NCI-H187 treated with DMSO at 0.1 percent for 48 hours (cell line): ENCODE measurements at regions not wholly inside any gene's neighbourhood (a gene's known extent, or its start where the extent isn't known, plus 50 kb on each side); places are given as distances from the start of the nearest gene placed in this dataset.

Experiments used
- DNase-seq: peaks from one replicate; lab custom pipeline; 2025; lab: John Stamatoyannopoulos, UW

GRCh38 chr2:2569306-2569705, 238.2 kb upstream of the MYT1L start:
- DNase-seq, result no peak

DNA sequence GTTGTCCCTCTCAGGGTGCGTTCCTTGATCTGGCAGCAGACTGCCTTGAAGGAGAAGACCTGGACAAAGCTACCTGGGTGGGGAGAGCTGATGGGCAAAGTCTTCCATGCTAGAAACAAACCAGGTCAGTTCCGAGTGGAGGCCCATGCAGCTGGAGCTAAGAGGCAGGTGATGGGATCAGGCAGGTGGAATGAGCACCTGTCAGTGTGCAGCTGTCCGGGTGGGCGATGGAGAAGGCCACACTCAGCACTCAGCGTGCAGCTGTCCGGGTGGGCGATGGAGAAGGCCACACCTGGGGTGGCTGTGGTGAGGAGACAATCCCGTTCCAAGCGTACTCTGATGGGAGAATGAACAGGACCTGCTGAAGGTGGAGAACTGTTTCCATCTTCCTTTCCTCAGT, 237.3 kb upstream of the MYT1L start:
- DNase-seq, result no peak

DNA sequence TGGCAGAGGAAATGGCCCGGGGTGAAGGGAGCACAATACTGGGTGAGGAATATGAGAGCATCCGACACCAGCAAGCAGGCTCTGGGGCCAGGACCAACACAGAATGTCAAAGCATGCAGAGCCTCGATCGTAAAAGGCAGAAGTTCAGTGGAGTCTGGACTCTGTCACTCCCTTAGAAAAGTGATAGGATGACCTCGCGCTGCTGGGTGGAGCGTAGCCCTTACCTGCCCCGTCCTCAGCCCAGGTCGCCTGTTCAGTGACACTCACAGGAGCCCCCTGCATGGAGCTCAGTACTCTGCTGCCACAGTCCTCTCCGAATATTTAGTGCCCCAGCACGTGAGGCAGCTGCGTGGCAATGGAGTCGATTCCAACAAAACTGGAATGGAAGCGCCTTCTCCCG, 236.7 kb upstream of the MYT1L start:
- DNase-seq, result no peak

DNA sequence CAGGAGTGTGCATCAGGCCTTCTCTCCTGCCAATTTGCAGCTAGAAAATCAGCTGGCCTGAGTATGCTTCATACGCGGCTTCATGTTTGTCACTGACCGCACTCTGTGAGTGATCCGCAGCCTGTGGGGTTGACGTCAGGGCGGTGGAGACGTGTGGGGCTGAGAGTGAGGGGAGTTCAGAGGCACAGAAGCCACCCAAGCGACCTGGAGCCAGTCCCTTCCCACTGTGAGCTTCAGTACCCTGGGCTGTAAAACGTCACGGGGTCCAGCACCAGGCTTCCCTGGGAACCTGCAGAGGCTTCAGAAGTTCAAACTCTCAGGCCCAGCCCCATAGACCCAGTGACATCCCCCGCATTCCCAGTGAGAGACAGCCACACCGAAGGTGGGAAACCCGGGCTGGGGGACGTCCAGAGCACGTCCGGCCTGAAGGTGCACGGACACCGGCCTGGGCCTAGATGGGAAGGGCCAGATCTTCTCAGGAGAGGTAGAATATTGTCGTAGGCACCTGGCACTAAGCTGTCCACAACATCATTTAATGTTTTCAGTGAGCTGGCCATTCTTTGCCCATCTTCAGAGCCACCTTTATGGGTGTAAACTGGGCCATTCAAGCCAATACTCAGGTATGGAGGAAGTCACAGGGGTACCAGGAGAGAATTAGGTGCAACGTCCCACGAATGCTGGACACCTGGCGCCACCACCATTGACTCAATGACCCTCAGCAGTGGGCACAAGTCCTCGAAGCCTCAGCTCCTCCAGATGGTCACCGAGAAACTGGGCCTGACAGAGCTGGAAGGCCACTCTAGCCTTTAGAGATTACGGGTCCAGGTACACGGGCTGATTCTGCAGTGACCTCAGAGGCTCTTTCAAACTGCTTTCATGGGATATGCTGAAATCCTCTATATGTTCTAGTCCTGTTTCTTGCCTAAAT, 235.6 kb upstream of the MYT1L start:
- DNase-seq, result no peak

DNA sequence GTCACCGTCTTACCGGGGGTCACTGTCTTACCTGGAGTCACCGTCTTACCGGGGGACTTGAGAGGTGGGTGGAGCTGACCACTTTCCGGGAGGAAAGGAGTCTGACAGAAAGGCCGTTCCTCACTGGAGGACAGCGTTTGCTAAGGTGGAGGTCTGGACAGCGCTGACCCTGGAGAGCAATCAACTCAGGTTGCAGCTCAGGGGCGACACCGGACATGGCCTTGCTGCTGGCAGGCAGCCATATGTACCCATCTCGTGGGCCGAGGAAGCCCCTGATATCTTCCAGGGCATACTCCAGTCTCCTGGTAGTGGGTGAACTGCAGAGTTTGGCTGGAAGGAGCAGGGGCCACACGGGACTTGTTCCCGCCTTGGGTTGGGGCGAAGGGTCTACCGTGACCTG, 234.6 kb upstream of the MYT1L start:
- no peak for DNase-seq

- DNase-seq, result no peak
These were observed 233.4 kb upstream of the MYT1L start for GRCh38 chr2:2564300-2565078.

DNA sequence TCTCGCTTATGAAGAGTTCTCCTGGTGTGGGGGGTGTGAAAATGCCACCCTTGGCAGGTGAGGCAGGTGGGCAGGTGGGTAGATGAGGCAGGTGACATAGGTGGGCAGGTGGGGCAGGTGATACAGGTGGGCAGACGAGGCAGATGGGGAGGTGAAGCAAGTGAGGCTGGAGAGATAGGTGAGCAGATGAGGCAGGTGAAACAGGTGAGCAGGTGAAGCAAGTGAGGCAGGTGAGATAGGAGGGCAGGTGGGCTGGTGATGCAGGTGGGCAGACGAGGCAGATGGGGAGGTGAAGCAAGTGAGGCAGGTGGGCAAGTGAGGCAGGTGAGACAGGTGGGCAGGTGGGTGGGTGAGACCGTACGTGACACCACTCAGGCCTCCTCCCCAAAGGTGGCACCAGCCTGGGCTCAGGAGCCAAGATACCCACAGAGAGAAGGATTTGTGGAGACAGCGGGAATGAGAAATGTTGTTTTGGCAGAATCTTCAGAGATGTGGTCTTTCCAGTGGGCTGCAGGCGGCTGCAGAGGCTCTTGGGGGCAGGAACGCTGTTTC, 232.3 kb upstream of the MYT1L start:
- DNase-seq, result no peak

DNA sequence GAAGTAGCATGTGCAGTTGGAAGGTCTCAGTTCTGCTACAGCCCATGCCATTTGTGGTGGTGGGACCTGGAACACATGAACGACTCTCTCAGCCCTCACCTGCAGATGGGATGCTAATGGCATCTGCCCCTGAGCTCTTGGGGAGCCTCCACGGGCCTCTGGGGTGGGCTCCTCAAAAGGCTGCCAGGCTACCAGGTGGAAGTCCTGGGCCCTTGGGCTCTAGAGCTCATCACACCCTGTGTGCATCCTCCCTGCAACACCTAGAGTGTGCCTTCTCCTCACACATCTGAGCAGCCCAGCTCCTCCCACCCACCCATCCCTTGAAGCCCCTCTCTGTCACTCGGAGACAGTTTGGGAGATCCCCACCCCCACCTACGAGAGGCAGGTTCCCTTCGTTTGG, 231.8 kb upstream of the MYT1L start:
- no peak for DNase-seq

DNA sequence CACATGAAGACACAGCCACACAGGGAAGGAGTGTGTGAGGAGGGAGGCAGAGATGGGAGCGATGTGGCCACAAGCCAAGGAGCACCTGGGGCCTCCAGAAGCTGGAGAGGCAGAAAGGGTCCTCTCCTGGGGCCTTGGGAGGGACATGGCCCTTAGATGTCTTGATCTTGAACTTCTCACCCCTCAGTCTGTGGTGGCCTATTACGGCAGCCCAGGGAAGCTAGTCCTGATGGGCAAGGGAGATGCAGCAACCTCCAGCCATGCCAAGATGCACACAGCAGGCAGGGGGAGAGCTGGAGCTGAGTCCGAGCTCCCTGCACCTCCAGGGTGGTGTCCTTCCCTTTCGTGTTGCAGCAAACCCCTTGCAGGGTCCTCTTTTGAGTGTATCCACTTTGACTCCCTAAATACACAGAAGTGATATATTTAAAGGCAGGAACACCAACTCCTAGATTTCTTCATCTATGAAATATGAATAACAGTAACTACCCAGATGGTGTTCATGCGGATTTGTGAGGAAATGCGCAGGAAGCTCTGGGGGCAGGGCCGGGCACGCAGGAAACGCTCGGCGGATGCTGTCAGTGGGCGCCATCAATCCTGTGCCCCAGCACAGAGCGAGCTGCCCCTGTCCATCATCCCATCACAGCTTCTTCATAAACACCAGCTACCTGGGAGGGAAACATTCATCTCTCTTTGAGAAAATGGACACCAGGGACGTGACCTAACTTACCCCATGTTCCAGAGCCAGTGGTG, 230.4 kb upstream of the MYT1L start:
- no peak for DNase-seq

DNA sequence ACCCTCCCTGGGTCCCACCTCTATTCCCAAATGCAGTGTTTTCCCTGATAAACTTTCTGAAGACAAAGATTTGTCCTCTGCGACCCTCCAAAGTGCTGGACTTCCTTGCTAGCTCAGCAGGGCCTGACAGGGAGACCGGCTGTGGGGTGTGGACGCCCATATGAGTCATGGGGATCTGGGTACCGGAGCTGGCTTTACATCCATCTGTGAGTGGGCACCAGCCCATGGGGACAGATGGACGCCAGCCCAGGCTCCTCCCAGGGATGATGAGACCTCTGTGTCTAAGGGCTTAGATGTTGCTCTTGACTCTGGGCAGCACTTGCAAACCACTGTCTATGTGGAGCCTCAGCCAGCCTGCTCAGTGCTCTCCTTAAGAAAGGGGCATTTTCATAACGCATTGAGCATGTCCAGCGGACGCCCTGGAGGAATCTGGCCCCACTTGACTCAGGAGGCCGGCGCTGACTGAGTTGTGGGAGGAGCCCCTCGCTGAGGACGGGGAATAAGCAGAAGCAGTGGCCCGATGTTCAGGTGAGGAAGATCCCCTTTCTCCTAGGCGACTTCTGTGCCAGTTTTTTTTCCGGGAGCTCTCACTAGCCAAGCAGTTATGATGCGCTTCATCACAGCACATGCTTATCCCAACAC, 229.4 kb upstream of the MYT1L start:
- DNase-seq, result no peak

DNA sequence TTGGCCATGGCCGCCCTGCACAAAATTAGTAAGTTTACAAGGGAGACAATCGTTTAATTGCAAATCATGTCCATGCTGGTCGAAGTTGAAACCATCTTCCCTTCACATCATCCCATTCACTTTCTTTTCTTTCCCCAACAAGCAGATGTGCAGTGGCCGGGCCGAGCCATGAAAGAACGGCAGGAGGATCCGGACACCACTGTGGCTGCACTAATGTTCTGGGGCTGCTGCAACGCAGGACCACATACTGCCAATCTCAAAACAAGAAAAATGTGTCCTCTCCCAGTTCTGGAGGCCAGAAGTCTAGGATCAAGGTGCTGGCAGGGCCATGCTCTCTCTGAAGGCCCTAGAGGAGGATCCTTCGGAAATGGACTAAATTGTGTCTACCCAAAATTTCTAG, 227.4 kb upstream of the MYT1L start:
- no peak for DNase-seq

- DNase-seq, result no peak
These were observed 226.4 kb upstream of the MYT1L start for GRCh38 chr2:2557475-2557874.

DNA sequence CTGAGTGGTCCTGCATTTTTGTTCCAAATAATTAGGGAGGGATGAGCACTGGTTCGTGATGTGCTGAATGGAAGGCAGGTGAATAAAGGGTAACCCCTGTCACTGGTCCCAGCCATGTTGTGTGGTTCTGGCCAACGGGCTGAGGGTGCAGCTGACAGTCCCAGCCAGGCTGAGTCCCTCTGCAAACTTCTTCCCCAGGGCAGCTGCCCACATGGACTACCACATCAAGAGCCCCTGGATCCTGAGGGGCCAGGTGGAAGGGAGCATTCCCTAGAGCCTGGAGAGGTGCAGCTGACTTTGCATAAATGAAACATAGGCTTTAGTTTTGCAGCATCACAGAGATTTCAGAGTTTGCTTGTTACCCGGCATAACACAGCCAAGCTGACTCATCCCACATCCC, 219.8 kb upstream of the MYT1L start:
- no peak for DNase-seq

DNA sequence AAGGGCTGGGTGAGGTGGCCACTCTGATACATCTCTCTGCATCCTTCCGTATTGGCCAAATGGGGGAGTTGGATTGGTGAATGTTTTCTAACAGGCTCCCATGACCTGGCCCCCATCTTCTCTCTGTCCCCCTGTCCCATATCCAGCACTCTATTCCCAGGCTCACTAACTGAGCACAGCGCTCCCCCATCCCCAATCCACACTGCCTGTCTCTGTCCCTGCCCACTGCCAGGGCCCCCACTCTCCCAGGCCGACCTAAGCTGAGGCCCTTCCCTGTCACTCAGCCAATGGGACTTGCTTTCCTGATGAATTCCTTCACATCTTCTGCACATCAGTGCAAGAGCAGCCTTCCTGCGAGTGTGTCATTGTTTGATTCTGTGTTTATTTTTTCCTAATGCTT, 216.8 kb upstream of the MYT1L start:
- no peak for DNase-seq

GRCh38 chr2:2547451-2547850, 216.4 kb upstream of the MYT1L start:
- no peak for DNase-seq

DNA sequence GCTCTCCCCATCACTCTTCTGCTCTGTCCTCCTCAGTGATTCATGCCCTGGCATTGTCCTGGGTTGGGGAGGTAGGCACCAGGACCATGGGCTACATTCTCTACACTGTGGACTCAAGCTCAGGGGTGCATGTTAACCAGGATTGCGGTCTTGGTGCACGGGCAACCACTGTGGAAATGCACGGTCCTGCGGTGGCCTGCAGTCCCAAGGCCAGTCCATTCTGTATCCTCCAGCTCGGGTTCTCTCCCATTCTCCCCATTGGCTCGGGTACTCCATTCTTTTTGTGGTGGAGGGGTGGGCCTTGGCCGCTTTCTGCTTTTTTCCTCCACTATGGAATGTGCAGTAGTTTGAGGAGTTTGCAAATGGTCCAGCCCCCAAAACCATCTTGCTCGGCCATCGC, 215.0 kb upstream of the MYT1L start:
- no peak for DNase-seq

DNA sequence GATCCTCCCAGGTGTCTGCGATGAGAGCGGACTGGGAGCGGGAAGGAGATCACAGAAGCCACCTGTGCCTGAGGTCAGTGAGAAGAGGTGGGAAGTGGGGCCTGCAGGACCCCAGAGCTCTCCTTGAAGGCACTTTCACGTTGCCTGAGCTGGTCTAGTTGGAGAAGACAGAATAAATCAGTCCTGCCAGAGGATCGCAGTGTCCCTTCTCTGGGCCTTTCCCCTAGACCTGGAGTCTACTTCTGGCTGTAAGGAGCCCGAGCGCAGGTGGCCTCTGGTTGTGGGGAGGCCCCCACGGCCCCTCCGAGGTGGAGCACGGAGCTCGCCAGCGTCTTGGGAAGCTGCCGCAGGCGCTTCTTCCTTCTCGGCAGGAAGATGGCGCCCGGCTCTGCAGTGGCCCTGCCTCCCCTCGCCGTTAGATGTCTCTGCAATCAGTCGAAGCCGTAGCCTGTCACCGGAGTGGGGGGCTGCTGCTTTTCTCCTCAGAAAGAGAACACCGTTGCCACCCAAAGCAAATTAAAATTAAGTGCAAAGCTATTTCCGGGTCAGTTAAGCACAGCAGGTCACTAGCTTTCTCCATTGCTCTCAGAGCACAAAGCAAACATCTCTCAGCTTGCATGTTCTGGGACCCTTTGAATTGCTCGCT, 212.0 kb upstream of the MYT1L start:
- peak; percentile 89 for DNase-seq

GRCh38 chr2:2542316-2542715, 211.2 kb upstream of the MYT1L start:
- DNase-seq, result no peak

DNA sequence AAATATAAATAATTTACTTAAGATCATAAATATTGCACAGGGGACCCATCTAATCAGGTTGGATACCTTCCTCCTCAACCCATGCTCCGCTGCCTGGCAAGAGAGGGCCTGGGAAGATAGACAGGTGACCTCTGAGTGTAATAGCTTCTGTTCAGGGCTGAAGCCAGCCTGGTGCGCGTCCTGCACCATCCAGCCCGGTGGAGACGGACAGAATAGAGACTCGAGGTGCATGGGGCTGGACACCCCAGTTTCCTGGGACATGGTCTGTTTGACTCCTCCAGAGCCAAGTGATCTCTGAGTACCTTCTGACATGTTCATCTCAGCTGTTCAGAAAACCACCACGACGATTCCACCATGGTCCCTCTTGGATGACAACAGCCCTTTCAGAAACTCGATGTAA, 209.3 kb upstream of the MYT1L start:
- DNase-seq, result no peak

- DNase-seq, result no peak
These were observed 205.5 kb upstream of the MYT1L start for GRCh38 chr2:2536416-2537056.

DNA sequence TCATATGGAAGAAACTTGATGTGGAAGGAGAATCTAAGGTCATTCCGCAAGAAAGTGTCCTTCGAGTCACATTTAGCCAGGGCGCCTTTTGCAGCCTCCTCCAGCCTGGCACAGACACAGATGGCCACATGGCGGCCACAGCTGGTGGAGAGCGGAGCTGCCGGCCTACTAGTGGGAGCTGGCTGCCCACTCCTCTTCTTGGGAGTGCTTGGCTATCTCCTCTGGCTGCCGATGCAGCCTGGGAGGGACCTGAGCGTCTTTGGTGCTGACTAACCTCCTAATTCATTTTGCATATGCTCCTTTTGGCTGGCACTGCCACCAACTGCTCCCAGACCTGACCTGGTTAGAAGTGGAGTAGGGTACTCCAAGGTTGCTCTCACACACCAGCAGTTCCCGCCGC, 199.3 kb upstream of the MYT1L start:
- DNase-seq, result no peak
